H9 (cell line): ENCODE measurements at regions not wholly inside any gene's neighbourhood (a gene's known extent, or its start where the extent isn't known, plus 50 kb on each side); places are given as distances from the start of the nearest gene placed in this dataset.

Source experiments
- DNase-seq: peaks from one replicate; pipeline ENCODE4 v3.0.0-alpha.2; 2017
- H2AFZ ChIP-seq: one replicate; pipeline ENCODE4 v1.6.1; 2013; ENCODE audit warnings: mild to moderate bottlenecking, low read length, control low read depth, moderate library complexity
- H2AK5ac ChIP-seq: 2 replicates; pipeline ENCODE4 v1.6.1; 2013; ENCODE audit warnings: low read length, control low read depth, mixed read lengths; ENCODE audit not compliant: insufficient read length
- H2BK120ac ChIP-seq: one replicate; pipeline ENCODE4 v1.6.1; 2013; ENCODE audit warnings: low read depth, mild to moderate bottlenecking, low read length, control low read depth, inconsistent platforms; ENCODE audit not compliant: poor library complexity, severe bottlenecking
- H2BK12ac ChIP-seq: 2 replicates; pipeline ENCODE4 v1.6.1; 2013; ENCODE audit warnings: low read length, control low read depth, mixed read lengths, low read depth; ENCODE audit not compliant: insufficient read length
- H2BK15ac ChIP-seq: 2 replicates; pipeline ENCODE4 v1.6.1; 2013; ENCODE audit warnings: low read depth, low read length, control low read depth
- H2BK20ac ChIP-seq: one replicate; pipeline ENCODE4 v1.6.1; 2013; ENCODE audit warnings: low read depth, mild to moderate bottlenecking, low read length, control low read depth, inconsistent platforms; ENCODE audit not compliant: poor library complexity, severe bottlenecking
- H2BK5ac ChIP-seq: 2 replicates; pipeline ENCODE4 v1.6.1; 2013; ENCODE audit warnings: low read length, control low read depth, mixed read lengths; ENCODE audit not compliant: insufficient read length
- H3K14ac ChIP-seq: 2 replicates; pipeline ENCODE4 v1.6.1; 2013; ENCODE audit warnings: low read length, control low read depth; ENCODE audit not compliant: insufficient read depth
- H3K18ac ChIP-seq: 2 replicates; pipeline ENCODE4 v1.6.1; 2013; ENCODE audit warnings: low read depth, mild to moderate bottlenecking, mixed read lengths, low read length, control low read depth; ENCODE audit not compliant: insufficient read length
- H3K23ac ChIP-seq: 2 replicates; pipeline ENCODE4 v1.6.1; 2013; ENCODE audit warnings: low read length, control low read depth, mixed read lengths, low read depth; ENCODE audit not compliant: insufficient read length
- H3K23me2 ChIP-seq: 2 replicates; pipeline ENCODE4 v1.6.1; 2013; ENCODE audit warnings: low read depth, mild to moderate bottlenecking, mixed read lengths, low read length, control low read depth; ENCODE audit not compliant: insufficient read length, poor library complexity, severe bottlenecking
- H3K27ac ChIP-seq: 2 replicates; pipeline ENCODE4 v1.5.1; 2013; ENCODE audit warnings: low read length, control low read depth, mixed read lengths, low read depth; ENCODE audit not compliant: insufficient read length
- H3K27me3 ChIP-seq: 2 replicates; pipeline ENCODE4 v1.6.1; 2013; ENCODE audit warnings: low read length, control low read depth, inconsistent platforms; ENCODE audit not compliant: insufficient read depth
- H3K4ac ChIP-seq: 2 replicates; pipeline ENCODE4 v1.6.1; 2013; ENCODE audit warnings: low read depth, mild to moderate bottlenecking, control low read depth, inconsistent platforms, low read length, moderate library complexity
- H3K4me1 ChIP-seq: 2 replicates; pipeline ENCODE4 v1.6.1; 2013; ENCODE audit warnings: low read length, control low read depth, inconsistent platforms; ENCODE audit not compliant: insufficient read depth
- H3K4me2 ChIP-seq: 2 replicates; pipeline ENCODE4 v1.6.1; 2013; ENCODE audit warnings: low read length, control low read depth, mixed read lengths; ENCODE audit not compliant: insufficient read length, insufficient read depth
- H3K56ac ChIP-seq: 2 replicates; pipeline ENCODE4 v1.6.1; 2013; ENCODE audit warnings: low read depth, mild to moderate bottlenecking, mixed read lengths, low read length, control low read depth; ENCODE audit not compliant: insufficient read length
- H3K79me1 ChIP-seq: 2 replicates; pipeline ENCODE4 v1.6.1; 2013; ENCODE audit warnings: low read depth, mild to moderate bottlenecking, moderate library complexity, low read length, control low read depth, inconsistent platforms; ENCODE audit not compliant: insufficient read depth, poor library complexity, severe bottlenecking
- H3K79me2 ChIP-seq: 2 replicates; pipeline ENCODE4 v1.6.1; 2013; ENCODE audit warnings: low read length, control low read depth, inconsistent platforms; ENCODE audit not compliant: insufficient read depth
- H3K9ac ChIP-seq: 2 replicates; pipeline ENCODE4 v1.6.1; 2013; ENCODE audit warnings: low read length, control low read depth, mixed read lengths; ENCODE audit not compliant: insufficient read length; ENCODE audit errors: extremely low read depth
- H3K9me3 ChIP-seq: one replicate; pipeline ENCODE4 v1.6.1; 2013; ENCODE audit warnings: low read depth, low read length, inconsistent platforms; ENCODE audit not compliant: control insufficient read depth
- H3T11ph ChIP-seq: one replicate; pipeline ENCODE4 v1.6.1; 2013; ENCODE audit warnings: mild to moderate bottlenecking, low read length, control low read depth, inconsistent platforms
- H4K20me1 ChIP-seq: one replicate; pipeline ENCODE4 v1.6.1; 2013; ENCODE audit not compliant: control insufficient read depth, insufficient read length, insufficient read depth
- H4K5ac ChIP-seq: 2 replicates; pipeline ENCODE4 v1.6.1; 2013; ENCODE audit warnings: low read depth, mild to moderate bottlenecking, mixed read lengths, low read length, control low read depth; ENCODE audit not compliant: insufficient read length
- H4K8ac ChIP-seq: replicated peaks from 2 replicates; pipeline ENCODE4 v1.6.1; 2013; ENCODE audit warnings: low read length, control low read depth, mixed read lengths, low read depth; ENCODE audit not compliant: insufficient read length
- H4K91ac ChIP-seq: 2 replicates; pipeline ENCODE4 v1.6.1; 2013; ENCODE audit warnings: low read depth, mild to moderate bottlenecking, moderate library complexity, mixed read lengths, low read length, control low read depth; ENCODE audit not compliant: insufficient read length
- H3K27ac Mint-ChIP-seq, 3 experiments: 2 replicates in 2 of 3; 3 replicates in 1 of 3; pipeline ENCODE4 v1.8.0; 2020 to 2021; ENCODE audit warnings: mixed read lengths in 3 of 3, mild to moderate bottlenecking in 1 of 3, moderate library complexity in 1 of 3
- H3K27me3 Mint-ChIP-seq: 2 replicates; pipeline ENCODE4 v1.8.0; 2021; ENCODE audit warnings: low read depth, mild to moderate bottlenecking, moderate library complexity, mixed read lengths
- H3K36me3 Mint-ChIP-seq, 3 experiments: 2 replicates in 2 of 3; 3 replicates in 1 of 3; pipeline ENCODE4 v1.8.0; 2020 to 2021; ENCODE audit warnings: low read depth in 3 of 3, mixed read lengths in 3 of 3; ENCODE audit not compliant: insufficient read depth in 1 of 3
- H3K4me1 Mint-ChIP-seq, 2 experiments: 2 replicates each; pipeline ENCODE4 v1.8.0; 2020; ENCODE audit warnings: mixed read lengths in 2 of 2
- H3K4me3 Mint-ChIP-seq, 2 experiments: 2 replicates in 1 of 2; 3 replicates in 1 of 2; pipeline ENCODE4 v1.8.0; 2020 to 2021; ENCODE audit warnings: mild to moderate bottlenecking in 2 of 2, mixed read lengths in 2 of 2, moderate library complexity in 1 of 2
- H3K9me3 Mint-ChIP-seq, 2 experiments: 2 replicates in 1 of 2; 3 replicates in 1 of 2; pipeline ENCODE4 v1.8.0; 2020; ENCODE audit warnings: mild to moderate bottlenecking in 2 of 2, mixed read lengths in 2 of 2, moderate library complexity in 1 of 2
- CTCF ChIP-seq: fragments of 200-600 bp; sonication (generic); conservative IDR thresholded peaks from 3 replicates; pipeline ENCODE4 v1.8.0; 2021; ENCODE audit warnings: antibody characterized with exemption, mild to moderate bottlenecking
- WGBS: extraction: QIAGEN DNeasy Blood & Tissue Kit; methylation state at CpG from one replicate; pipeline ENCODE4 v1.1.7; 2013; ENCODE audit warnings: missing lambda C conversion rate, low lambda C conversion rate, mixed read lengths; ENCODE audit not compliant: insufficient read length; ENCODE audit errors: extremely low coverage; 5-methylcytosine and 5-hydroxymethylcytosine counted together

GRCh38 chr5:54785729-54786591 lies 199.4 kb downstream of the ESM1 start:
- H3K23me2 ChIP-seq, result no peaks in the 10 kb centered on the region
- no peaks in the 10 kb centered on the region for H3K79me2 ChIP-seq

More at GRCh38 chr5:54785729-54786591, 199.4 kb downstream of the ESM1 start:
- Histone ChIP-seq H2BK15ac (no peak overlapping the region), H2AK5ac (no peak overlapping the region), H3T11ph (no peak overlapping the region), H3K27me3 (no peaks in the 10 kb centered on the region), H4K91ac (no peak overlapping the region), H2BK5ac (no peak overlapping the region), H2BK120ac (no peak overlapping the region), H3K4ac (no peak overlapping the region), H2BK20ac (no peak overlapping the region), H3K14ac (no peak overlapping the region), H3K56ac (no peak overlapping the region), H3K9me3 (no peaks in the 10 kb centered on the region), H4K8ac (no peak overlapping the region), H2AFZ (no peak overlapping the region), H3K9ac (no peak overlapping the region), H4K5ac (no peak overlapping the region), H3K4me1 (no peaks in the 10 kb centered on the region), H3K79me1 (no peaks in the 10 kb centered on the region), H4K20me1 (no peaks in the 10 kb centered on the region), H3K18ac (no peak overlapping the region), H3K23ac (no peak overlapping the region), H3K27ac (no peak overlapping the region), H2BK12ac (no peak overlapping the region), H3K4me2 (no peak overlapping the region)
- Mint-ChIP-seq H3K4me3 (no peak overlapping the region), H3K27me3 (peaks cover 2% of the 10 kb centered on the region), H3K4me1 (no peaks in the 10 kb centered on the region), H3K9me3 (peaks cover 11 to 17% of the 10 kb centered on the region in 2 experiments; a peak in 3 of 5 replicates), H3K36me3 (no peaks in the 10 kb centered on the region; a peak in 1 of 7 replicates), H3K27ac (no peak overlapping the region)
- DNase-seq, result no peak
- no peak; the same call in 2 of the 3 replicates for TF ChIP-seq CTCF
- WGBS, result no CpG with 5 or more reads among the region's 9 CpGs
